NOMO-1 treated with dmso at 0.1 percent for 144 hours (cell line): ENCODE measurements at regions not wholly inside any gene's neighbourhood (a gene's known extent, or its start where the extent isn't known, plus 50 kb on each side); places are given as distances from the start of the nearest gene placed in this dataset.
"Not testable (repeated sequence)": the region's sequence is repeated elsewhere in the genome, so short reads cannot be mapped to it uniquely, and the experiment has no call there.

Experiments
- DNase-seq: peaks from one replicate; lab custom pipeline; 2025; ENCODE audit not compliant: unreplicated experiment; lab: John Stamatoyannopoulos, UW

GRCh38 chr16:21514474-21514840 is 84.9 kb upstream of the METTL9 start:
- DNase-seq = not testable (repeated sequence)

GRCh38 chr16:21516705-21517040 is 82.7 kb upstream of the METTL9 start:
- not testable (repeated sequence) for DNase-seq

GRCh38 chr16:21517263-21517662 is 82.1 kb upstream of the METTL9 start:
- not testable (repeated sequence) for DNase-seq

GRCh38 chr16:21519361-21520133 is 79.8 kb upstream of the METTL9 start:
- not testable (repeated sequence) for DNase-seq

- peak; percentile 70 for DNase-seq
Observed at GRCh38 chr16:21520134-21521047, 79.0 kb upstream of the METTL9 start.

GRCh38 chr16:21521048-21521389 is 78.4 kb upstream of the METTL9 start:
- DNase-seq = not testable (repeated sequence)

- DNase-seq = not testable (repeated sequence)
Observed at GRCh38 chr16:21521390-21522143, 77.8 kb upstream of the METTL9 start.

GRCh38 chr16:21522846-21523245 is 76.5 kb upstream of the METTL9 start:
- DNase-seq = not testable (repeated sequence)

GRCh38 chr16:21523411-21524067 is 75.8 kb upstream of the METTL9 start:
- no peak for DNase-seq

- no peak for DNase-seq
Observed at GRCh38 chr16:21524068-21524751, 75.2 kb upstream of the METTL9 start.

- DNase-seq = not testable (repeated sequence)
Observed at GRCh38 chr16:21524752-21525028, 74.7 kb upstream of the METTL9 start.

- not testable (repeated sequence) for DNase-seq
Observed at GRCh38 chr16:21525029-21525895, 74.1 kb upstream of the METTL9 start.

- not testable (repeated sequence) for DNase-seq
Observed at GRCh38 chr16:21525956-21526922, 73.1 kb upstream of the METTL9 start.

- DNase-seq = no peak
Observed at GRCh38 chr16:21526923-21527807, 72.2 kb upstream of the METTL9 start.

- DNase-seq = not testable (repeated sequence)
Observed at GRCh38 chr16:21529060-21529658, 70.2 kb upstream of the METTL9 start.

GRCh38 chr16:21530729-21531383 is 68.5 kb upstream of the METTL9 start:
- not testable (repeated sequence) for DNase-seq

GRCh38 chr16:21532996-21533395 is 66.4 kb upstream of the METTL9 start:
- DNase-seq = not testable (repeated sequence)
